GM23338 (cell line): ENCODE measurements at regions not wholly inside any gene's neighbourhood (a gene's known extent, or its start where the extent isn't known, plus 50 kb on each side); places are given as distances from the start of the nearest gene placed in this dataset.

ENCODE experiments used
- ATAC-seq: fragments of 200-7000 bp; cut with Tn5 transposase; 3 replicates; pipeline ENCODE4 v1.9.1; 2020
- DNase-seq: peaks from one replicate; pipeline ENCODE4 v3.0.0-alpha.2; 2015; ENCODE audit warnings: low spot score
- H2AFZ ChIP-seq: fragments of 200-600 bp; sonication (generic); 2 replicates; pipeline ENCODE4 v1.8.0; 2016; ENCODE audit warnings: antibody characterized with exemption, mild to moderate bottlenecking, moderate library complexity
- H3F3A ChIP-seq: fragments of 200-600 bp; sonication (generic); replicated peaks from 2 replicates; pipeline ENCODE4 v1.8.0; 2017; ENCODE audit warnings: antibody characterized with exemption, mixed run types, low read depth
- H3K27ac ChIP-seq: fragments of 200-600 bp; sonication (generic); 2 replicates; pipeline ENCODE4 v1.6.1; 2016; ENCODE audit warnings: low read depth
- H3K27me3 ChIP-seq: fragments of 200-600 bp; sonication (generic); 2 replicates; pipeline ENCODE4 v1.8.0; 2016; ENCODE audit warnings: mild to moderate bottlenecking, mixed run types, moderate library complexity; ENCODE audit not compliant: insufficient read depth
- H3K36me3 ChIP-seq: fragments of 200-600 bp; sonication (generic); 2 replicates; pipeline ENCODE4 v1.8.0; 2016; ENCODE audit warnings: mild to moderate bottlenecking; ENCODE audit not compliant: insufficient read depth
- H3K4me1 ChIP-seq: fragments of 200-600 bp; sonication (generic); 2 replicates; pipeline ENCODE4 v1.8.0; 2016; ENCODE audit warnings: mild to moderate bottlenecking, moderate library complexity; ENCODE audit not compliant: insufficient read depth
- H3K4me2 ChIP-seq: fragments of 200-600 bp; sonication (generic); 2 replicates; pipeline ENCODE4 v1.7.1; 2017; ENCODE audit warnings: mixed run types
- H3K4me3 ChIP-seq: fragments of 200-600 bp; sonication (generic); 2 replicates; pipeline ENCODE4 v1.6.1; 2016; ENCODE audit warnings: mixed run types
- H3K79me2 ChIP-seq: fragments of 200-600 bp; sonication (generic); replicated peaks from 2 replicates; pipeline ENCODE4 v1.8.0; 2017; ENCODE audit warnings: mild to moderate bottlenecking; ENCODE audit not compliant: insufficient read depth
- H3K9me2 ChIP-seq: fragments of 200-600 bp; sonication (generic); 2 replicates; pipeline ENCODE4 v1.8.0; 2017; ENCODE audit not compliant: insufficient read depth
- H4K20me1 ChIP-seq: fragments of 200-600 bp; sonication (generic); replicated peaks from 2 replicates; pipeline ENCODE4 v1.8.0; 2017; ENCODE audit warnings: mild to moderate bottlenecking; ENCODE audit not compliant: insufficient read depth
- H3K27ac Mint-ChIP-seq: 2 replicates; pipeline ENCODE4 v1.8.0; 2020; ENCODE audit warnings: inconsistent platforms, mild to moderate bottlenecking, moderate library complexity, mixed read lengths
- H3K27me3 Mint-ChIP-seq: 3 replicates; pipeline ENCODE4 v1.8.0; 2022; ENCODE audit warnings: low read depth, mild to moderate bottlenecking, moderate library complexity, mixed read lengths, inconsistent platforms; ENCODE audit not compliant: insufficient read depth, poor library complexity
- H3K36me3 Mint-ChIP-seq: 3 replicates; pipeline ENCODE4 v1.8.0; 2021; ENCODE audit warnings: low read depth, mild to moderate bottlenecking, inconsistent platforms, moderate library complexity, mixed read lengths
- H3K4me1 Mint-ChIP-seq: 3 replicates; pipeline ENCODE4 v1.8.0; 2020; ENCODE audit warnings: mild to moderate bottlenecking, inconsistent platforms, mixed read lengths
- H3K4me3 Mint-ChIP-seq: 3 replicates; pipeline ENCODE4 v1.8.0; 2021; ENCODE audit warnings: moderate library complexity, mild to moderate bottlenecking, inconsistent platforms, mixed read lengths
- H3K9me3 Mint-ChIP-seq: 3 replicates; pipeline ENCODE4 v1.8.0; 2020; ENCODE audit warnings: moderate library complexity, mild to moderate bottlenecking, inconsistent platforms, mixed read lengths
- CREB1 ChIP-seq: fragments of 250-450 bp; sonication (Bioruptor Pico); IDR thresholded peaks from 2 replicates; pipeline ENCODE4 v1.5.0; 2020; ENCODE audit warnings: low read depth, mild to moderate bottlenecking, moderate library complexity
- CTCF ChIP-seq, 2 experiments: fragments of 200-600 bp in 1 of 2; sonication (generic) in 1 of 2; conservative IDR thresholded peaks; 2 replicates each; pipeline versions ENCODE4 v1.5.1 to v1.6.1; 2016 to 2017; ENCODE audit warnings: antibody characterized with exemption in 2 of 2, low read depth in 2 of 2, mild to moderate bottlenecking in 2 of 2, moderate library complexity in 1 of 2
- ETS1 ChIP-seq: IDR thresholded peaks from 2 replicates; pipeline ENCODE4 v1.6.1; 2016; ENCODE audit warnings: antibody characterized with exemption
- EZH2 ChIP-seq: fragments of 200-600 bp; sonication (generic); IDR thresholded peaks from one replicate; pipeline ENCODE4 v1.8.0; 2017; ENCODE audit warnings: antibody characterized with exemption, mild to moderate bottlenecking, low read depth; ENCODE audit not compliant: unreplicated experiment
- EZH2phosphoT487 ChIP-seq: fragments of 200-600 bp; sonication (generic); IDR thresholded peaks from one replicate; pipeline ENCODE4 v1.8.1; 2018; ENCODE audit warnings: antibody characterized with exemption; ENCODE audit not compliant: unreplicated experiment
- JUNB ChIP-seq: IDR thresholded peaks from one replicate; pipeline ENCODE4 v1.6.1; 2016; ENCODE audit warnings: antibody characterized with exemption; ENCODE audit not compliant: unreplicated experiment
- NANOG ChIP-seq: IDR thresholded peaks from 2 replicates; pipeline ENCODE4 v1.6.1; 2016; ENCODE audit warnings: antibody characterized with exemption, borderline replicate concordance
- POLR2AphosphoS5 ChIP-seq: IDR thresholded peaks from 2 replicates; pipeline ENCODE4 v1.6.1; 2016; ENCODE audit warnings: antibody characterized with exemption, low read depth
- REST ChIP-seq: IDR thresholded peaks from one replicate; pipeline ENCODE4 v1.6.1; 2018; ENCODE audit warnings: antibody characterized with exemption; ENCODE audit not compliant: unreplicated experiment
- STAT1 ChIP-seq: IDR thresholded peaks from one replicate; pipeline ENCODE4 v1.6.1; 2016; ENCODE audit warnings: antibody characterized with exemption; ENCODE audit not compliant: unreplicated experiment
- ZNF114 ChIP-seq: fragments of 250-450 bp; sonication (Bioruptor Pico); IDR thresholded peaks from 2 replicates; pipeline ENCODE4 v1.5.0; 2020; ENCODE audit warnings: mild to moderate bottlenecking, moderate library complexity
- ZNF331 ChIP-seq: fragments of 250-450 bp; sonication (Bioruptor Pico); IDR thresholded peaks from 2 replicates; pipeline ENCODE4 v1.5.0; 2020; ENCODE audit warnings: low read depth, mild to moderate bottlenecking, moderate library complexity
- ZNF462 ChIP-seq: fragments of 250-450 bp; sonication (Bioruptor Pico); IDR thresholded peaks from 2 replicates; pipeline ENCODE4 v1.5.0; 2020; ENCODE audit warnings: mild to moderate bottlenecking, moderate library complexity

GRCh38 chr12:124514996-124515932 is 52.1 kb downstream of the NCOR2 start:
- peaks cover 60% of the 10 kb centered on the region for H3K4me1 Mint-ChIP-seq
- H3K79me2 ChIP-seq = peaks cover 97% of the 10 kb centered on the region
- peaks cover 28% of the 10 kb centered on the region for H4K20me1 ChIP-seq
- H2AFZ ChIP-seq = no peak overlapping the region
- no peaks in the 10 kb centered on the region for H3K27me3 ChIP-seq
- H3K9me2 ChIP-seq = no peaks in the 10 kb centered on the region
- no peak overlapping the region for H3K4me3 Mint-ChIP-seq
- H3K36me3 Mint-ChIP-seq = peaks cover 26% of the 10 kb centered on the region
- H3K27ac ChIP-seq = peak overlapping the region; percentile 59
- ATAC-seq = no peak
- peaks cover 20% of the 10 kb centered on the region for H3K27me3 Mint-ChIP-seq
- H3K36me3 ChIP-seq = no peaks in the 10 kb centered on the region
- peaks cover 2% of the 10 kb centered on the region; the same call in 1 of the 3 replicates for H3K9me3 Mint-ChIP-seq
- H3K4me1 ChIP-seq = peaks cover 25% of the 10 kb centered on the region
- TF ChIP-seq ZNF114 (CRISPR knock-in tag) = no peak
- no peak for TF ChIP-seq CTCF (conservative IDR thresholded peaks at IDR 0.05; ENCODE audit: low read depth in 2 of 2)
- TF ChIP-seq STAT1 = no peak
- no peak for TF ChIP-seq ZNF331
- no peak for TF ChIP-seq REST
- TF ChIP-seq JUNB = no peak
- no peak for TF ChIP-seq EZH2phosphoT487
- no peak for TF ChIP-seq POLR2AphosphoS5
- no peak for TF ChIP-seq NANOG
- no peak for TF ChIP-seq CREB1 (CRISPR knock-in tag)
- TF ChIP-seq ZNF462 (CRISPR knock-in tag) = no peak
- no peak for TF ChIP-seq ETS1
- no peak for TF ChIP-seq EZH2
- H3K4me2 ChIP-seq = no peak overlapping the region
- H3K4me3 ChIP-seq = no peak overlapping the region
- DNase-seq = no peak
- H3F3A ChIP-seq = peaks cover 7% of the 10 kb centered on the region; the same call in 1 of the 2 replicates
- 0 out of 2 replicates have a peak overlapping the region, but pooled peaks have one; percentile 60 for H3K27ac Mint-ChIP-seq
